ENCODE measurements at regions not wholly inside any gene's neighbourhood (a gene's known extent, or its start where the extent isn't known, plus 50 kb on each side); places are given as distances from the start of the nearest gene placed in this dataset.

DNA sequence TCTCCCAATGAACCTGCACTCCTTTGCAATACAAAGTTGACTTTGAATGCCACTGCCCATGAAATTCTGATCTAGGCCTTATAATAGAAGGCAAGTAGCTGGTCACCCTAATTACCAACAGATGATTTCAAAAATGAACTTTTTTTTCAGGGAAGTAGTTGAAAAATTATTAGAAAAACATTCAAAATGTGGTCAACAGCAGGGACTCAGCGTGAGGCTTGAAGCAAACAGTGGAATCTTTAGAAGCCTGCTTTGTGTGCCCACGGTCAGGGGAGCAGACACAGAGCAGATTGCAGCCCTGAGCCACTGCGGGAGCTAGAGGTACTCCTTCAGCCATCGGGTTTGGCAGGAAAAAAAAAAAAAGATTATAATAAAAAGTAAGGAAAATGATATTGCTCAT, 87.1 kb upstream of the HEY2 start:
- DNase-seq: no peak

DNA sequence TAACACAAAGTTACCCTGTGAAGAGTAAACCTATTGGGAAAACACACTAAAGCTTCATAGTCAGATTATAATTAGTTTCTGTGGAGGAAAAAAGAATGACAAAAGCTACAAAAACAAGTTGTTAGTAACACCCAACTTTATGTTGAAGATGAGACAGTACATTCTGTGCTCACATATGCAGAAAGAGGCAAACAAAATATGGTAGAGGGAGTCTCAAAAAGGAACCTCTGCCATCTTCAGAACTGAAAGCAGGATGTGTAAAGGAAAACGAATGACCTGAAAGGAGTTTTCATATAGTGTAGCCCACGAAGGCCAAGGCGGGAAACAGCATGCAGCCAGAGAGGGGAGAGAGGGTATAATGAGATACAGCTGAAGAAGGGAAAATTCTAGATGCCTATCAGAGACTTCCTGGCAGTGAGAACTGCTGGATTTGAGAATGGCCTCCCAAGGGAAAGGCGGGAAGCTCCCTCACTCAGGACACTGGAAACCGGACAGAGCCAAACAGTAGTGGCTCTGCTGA, 84.1 kb upstream of the HEY2 start:
- DNase-seq: no peak

DNA sequence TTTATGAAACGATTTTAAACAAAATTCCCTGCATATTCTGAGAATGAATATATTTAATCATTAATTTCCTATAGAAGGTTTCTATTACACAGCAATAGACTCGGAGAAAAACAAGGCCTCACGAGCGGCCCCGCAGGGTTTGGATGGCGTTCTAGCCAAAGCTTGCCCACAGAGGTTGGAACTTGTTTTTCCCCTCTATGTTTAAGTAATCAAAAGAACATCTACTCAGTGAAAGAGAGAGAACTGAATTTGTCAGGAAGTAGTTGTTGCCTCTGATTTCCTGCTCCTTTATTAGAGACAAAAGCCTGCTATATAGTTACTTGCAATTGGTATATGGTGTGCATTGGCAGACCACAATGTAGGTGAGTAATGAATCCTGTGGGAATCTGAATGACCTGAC, 82.1 kb upstream of the HEY2 start:
- no peak for DNase-seq

DNA sequence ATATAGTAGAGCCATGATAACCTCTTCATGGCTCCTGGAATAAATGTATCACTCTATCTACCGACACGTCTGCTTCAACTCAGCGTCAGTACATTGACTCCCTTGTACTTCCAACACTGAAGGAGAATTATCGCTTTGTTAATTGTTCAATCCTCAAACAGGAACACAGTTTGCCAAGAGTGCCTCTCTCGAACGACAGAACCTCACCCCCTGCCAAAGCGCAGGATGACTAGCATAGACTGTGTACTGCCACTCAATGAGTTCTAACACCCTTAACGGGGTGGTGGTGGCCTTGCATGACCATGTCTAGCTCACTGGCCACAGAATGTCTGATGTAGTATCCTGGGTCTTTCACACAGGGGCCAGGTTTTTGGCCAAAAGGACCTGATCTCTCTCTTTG, 81.4 kb upstream of the HEY2 start:
- DNase-seq: no peak

DNA sequence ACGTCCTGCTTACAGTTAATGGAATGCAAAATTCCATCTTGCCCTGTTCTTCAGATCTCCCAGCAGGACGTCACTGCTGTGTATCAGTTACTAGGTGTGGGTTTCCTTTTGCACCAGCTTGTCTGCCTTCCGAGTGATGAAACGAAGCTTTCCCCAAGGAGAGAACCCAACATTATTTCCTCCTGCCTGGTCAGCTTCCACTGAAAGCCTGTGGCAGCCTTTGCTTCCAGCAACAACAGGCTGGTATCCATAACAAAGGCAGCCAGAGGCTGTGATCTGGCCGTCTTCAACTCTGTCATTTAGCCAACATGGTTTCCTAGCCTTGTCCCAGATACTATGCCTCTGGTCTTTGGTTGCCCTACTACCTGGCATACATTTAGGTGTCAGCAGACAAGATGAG, 78.9 kb upstream of the HEY2 start:
- DNase-seq: no peak

DNA sequence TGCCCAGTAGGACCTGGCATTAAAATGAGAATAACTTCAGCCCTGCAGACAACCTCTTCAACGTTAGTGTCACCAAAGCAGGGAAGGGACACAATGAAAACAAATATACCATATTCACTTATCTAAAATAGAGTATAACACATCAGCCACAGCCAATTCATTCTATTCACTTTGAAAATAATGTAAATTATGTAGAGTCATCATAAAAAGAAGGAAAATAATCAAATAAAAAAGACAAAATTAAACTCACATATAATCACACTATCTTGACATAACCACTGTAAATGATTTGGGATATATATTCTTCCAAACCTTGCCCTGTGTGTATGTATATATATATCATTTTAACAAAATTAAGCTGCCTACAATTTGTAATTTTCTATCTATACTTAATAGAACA, 78.1 kb upstream of the HEY2 start:
- no peak for DNase-seq

DNA sequence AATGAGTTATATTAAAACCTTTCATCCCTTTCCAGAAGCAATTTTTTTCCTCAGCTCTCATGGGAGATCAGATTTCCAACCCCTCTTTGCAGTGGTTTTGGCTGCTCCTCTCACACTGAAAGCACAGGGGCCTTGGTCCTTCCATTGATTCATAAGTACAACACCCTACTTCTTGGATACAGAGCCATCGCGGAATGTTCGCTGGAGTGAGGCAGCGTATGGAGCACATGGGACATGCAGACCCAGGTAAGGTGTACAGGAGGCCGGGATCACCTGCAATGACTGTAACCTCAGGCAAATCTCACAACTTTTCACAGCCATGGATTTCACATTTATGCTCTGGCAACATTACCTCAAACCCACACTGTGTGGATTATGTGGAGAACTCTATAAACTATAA, 75.2 kb upstream of the HEY2 start:
- DNase-seq: no peak

DNA sequence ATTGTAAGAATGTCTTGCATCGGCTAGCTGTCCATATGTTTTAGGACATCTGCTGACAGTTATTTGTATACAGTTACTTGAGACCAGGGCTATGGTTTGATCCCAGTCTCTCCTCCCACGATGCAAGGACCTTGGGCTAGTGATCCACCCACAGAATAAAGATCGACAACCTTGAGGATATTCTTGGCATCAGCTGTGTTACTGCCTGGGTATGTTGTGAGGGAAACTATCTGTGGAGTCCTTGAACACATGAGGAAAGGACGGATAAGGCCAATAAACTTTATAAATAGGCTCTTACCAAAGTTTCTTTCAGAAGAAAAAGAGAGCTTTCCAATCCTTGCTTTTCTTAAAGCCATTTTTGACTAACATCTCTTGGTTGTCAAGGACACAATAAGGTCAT, 70.8 kb upstream of the HEY2 start:
- DNase-seq: no peak

DNA sequence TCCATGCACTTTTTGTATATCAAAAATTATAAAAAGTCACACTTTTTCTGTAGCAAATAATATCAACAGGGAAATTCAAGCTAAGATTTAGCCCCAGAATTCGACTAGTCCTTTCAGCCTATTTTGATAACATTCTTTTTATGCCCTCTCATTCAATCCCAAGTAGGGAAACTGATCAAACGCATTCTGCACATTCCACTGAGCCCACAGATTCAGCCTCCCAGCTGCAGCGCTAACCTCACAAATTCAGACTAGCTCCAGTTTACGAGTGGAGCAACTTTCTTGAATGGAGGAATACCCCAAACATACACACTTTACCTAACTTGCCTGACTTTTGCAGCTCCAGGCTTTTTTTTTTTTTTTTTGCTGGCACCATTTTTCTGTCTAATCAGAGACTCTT, 70.3 kb upstream of the HEY2 start:
- DNase-seq: no peak

DNA sequence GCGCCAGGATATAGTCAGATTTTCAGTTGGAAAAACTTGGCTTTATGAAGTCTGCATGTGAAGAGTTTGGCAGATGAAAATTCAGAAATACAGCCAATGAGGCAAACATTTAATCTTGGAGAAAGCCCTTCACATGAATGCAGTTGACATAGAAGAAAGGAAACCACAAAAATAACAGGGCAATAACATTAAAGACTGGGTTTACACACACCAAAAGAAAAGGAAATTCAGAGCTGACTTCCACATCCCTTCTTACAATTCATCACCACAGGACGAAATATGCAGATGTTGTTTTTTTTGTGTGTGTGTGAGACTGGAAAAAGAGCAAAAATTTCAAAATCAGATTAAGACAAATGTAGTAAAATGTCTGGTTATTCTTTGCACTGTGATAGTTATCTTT, 69.8 kb upstream of the HEY2 start:
- no peak for DNase-seq

DNA sequence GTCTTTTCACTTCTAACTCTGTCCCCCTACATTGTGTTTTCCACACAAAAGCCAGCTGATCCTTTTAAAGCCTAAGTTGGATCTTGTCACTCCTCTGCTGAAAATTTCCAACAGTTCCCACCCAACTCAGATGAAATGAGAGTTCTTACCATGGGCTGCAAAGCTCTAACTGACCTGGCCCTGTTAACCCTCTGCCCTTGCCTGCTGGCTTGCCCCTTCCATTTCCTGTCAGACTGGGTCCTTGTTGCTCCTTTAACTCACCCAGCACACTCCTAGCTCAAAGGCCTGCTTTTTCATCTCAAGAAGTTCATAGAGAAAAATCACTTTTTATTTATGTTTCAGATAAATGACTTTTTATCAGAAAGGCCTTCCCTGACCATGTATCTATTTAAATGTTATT, 66.5 kb upstream of the HEY2 start:
- no peak for DNase-seq

DNA sequence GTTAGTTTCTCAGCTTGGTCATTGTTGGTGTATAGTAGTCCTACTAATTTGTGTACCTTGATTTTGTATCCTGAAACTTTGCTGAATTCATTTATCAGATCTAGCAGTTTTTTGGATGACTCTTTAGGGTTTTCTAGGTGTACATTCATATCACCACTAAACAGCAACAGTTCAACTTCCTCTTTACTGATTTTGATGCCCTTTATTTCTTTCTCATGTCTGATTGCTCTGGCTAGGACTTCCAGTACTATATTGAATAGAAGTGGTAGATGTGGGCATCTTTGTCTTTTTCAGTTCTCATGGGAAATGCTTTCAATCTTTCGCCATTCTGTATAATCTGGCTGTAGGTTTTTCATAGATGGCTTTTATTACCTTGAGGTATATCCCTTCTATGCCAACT, 61.3 kb upstream of the HEY2 start:
- no peak for DNase-seq

DNA sequence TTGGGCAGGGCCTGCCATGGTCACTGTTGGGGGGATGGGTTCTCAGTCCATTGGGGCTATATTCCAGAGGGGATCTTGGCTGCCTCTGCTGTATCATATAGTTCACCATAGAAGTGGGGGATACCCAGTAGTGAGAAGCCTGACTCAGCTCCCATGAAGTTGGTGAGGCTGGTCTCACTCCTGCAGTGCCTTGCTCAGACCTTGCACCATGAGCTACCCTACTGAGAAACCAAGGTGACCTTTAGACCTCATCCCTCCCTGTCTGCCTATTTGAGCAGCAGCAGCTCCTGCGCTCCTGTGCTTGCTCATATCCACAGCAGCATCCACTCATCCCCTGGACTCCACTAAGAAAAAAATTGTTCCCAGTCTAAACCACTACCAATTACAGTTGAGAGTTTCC, 56.0 kb upstream of the HEY2 start:
- DNase-seq: no peak

DNA sequence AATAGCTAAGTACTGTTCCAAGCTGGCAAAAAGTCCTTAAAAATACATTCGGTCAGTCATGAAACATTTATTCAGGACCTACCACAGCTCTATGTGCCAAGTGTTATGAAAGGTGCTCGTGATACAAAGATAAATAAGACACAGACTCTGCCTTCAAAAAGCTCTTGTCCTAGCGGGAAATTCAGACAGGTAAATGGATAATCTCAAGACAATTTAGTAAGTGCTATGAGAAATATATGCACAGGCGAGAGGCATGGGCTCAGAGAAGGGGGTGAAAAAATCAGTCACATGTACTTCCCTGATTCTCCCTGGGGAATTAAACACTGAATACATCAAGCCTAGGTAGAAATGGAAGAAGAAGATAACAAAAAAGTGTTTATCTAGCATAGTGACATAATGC, 49.8 kb upstream of the HEY2 start:
- DNase-seq: no peak

Data from hindlimb muscle (tissue), 1 donor.